Neural crest cell (in vitro differentiated cells): ENCODE measurements at regions not wholly inside any gene's neighbourhood (a gene's known extent, or its start where the extent isn't known, plus 50 kb on each side); places are given as distances from the start of the nearest gene placed in this dataset.

Experiments
- DNase-seq: peaks from one replicate; pipeline ENCODE4 v3.0.0; 2021; ENCODE audit warnings: low read depth, mixed read lengths, low spot score
- H3K27ac Mint-ChIP-seq: one replicate; pipeline ENCODE4 v1.8.0; 2021; ENCODE audit warnings: mild to moderate bottlenecking, mixed read lengths; ENCODE audit not compliant: unreplicated experiment
- H3K27me3 Mint-ChIP-seq: 2 replicates; pipeline ENCODE4 v1.8.0; 2021; ENCODE audit warnings: low read depth, mild to moderate bottlenecking, mixed read lengths
- H3K36me3 Mint-ChIP-seq: 2 replicates; pipeline ENCODE4 v1.8.0; 2021; ENCODE audit warnings: low read depth, mild to moderate bottlenecking, mixed read lengths
- H3K4me1 Mint-ChIP-seq: 2 replicates; pipeline ENCODE4 v1.8.0; 2021; ENCODE audit warnings: mixed read lengths
- H3K4me3 Mint-ChIP-seq: one replicate; pipeline ENCODE4 v1.8.0; 2021; ENCODE audit warnings: mild to moderate bottlenecking, mixed read lengths
- H3K9me3 Mint-ChIP-seq: 2 replicates; pipeline ENCODE4 v1.8.0; 2021; ENCODE audit warnings: mixed read lengths
- TF ChIP-seq, protein P1 (sequence below): fragments of 200-600 bp; sonication (generic); conservative IDR thresholded peaks from 2 replicates; pipeline ENCODE4 v1.5.0; 2021; ENCODE audit warnings: antibody characterized with exemption, mild to moderate bottlenecking

DNA sequence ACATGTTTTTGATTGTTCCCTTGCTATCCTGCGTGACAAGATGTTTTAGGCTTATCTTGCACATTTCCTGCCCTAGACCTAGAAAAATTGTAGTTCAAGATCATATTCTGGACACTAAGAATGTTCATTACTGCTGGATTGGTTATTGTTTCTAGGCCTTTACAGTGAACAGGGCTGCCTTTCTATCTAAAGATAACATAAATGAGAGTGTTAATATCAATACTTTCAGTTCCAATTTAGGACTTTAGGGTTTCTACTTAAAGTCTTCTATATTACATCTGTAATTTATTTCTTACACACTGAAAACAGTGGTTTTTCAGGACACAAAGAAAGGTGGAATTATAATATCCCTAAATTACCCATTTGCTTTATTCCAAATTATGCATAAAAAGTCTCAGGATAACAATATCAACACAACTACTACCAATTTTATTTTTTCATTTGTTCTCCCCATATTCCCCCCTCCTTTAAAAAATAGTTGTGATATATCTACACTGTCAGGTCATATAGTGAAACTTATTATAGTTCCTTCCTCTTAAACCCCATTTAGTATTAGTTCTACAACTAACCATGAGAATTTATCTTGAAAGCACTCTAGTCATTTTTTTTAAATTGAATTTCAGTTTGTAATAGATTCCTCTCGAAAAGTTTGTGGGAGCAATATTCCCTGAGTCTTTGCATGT, 293.9 kb upstream of the RIOK2 start:
- TF ChIP-seq, protein P1, sequence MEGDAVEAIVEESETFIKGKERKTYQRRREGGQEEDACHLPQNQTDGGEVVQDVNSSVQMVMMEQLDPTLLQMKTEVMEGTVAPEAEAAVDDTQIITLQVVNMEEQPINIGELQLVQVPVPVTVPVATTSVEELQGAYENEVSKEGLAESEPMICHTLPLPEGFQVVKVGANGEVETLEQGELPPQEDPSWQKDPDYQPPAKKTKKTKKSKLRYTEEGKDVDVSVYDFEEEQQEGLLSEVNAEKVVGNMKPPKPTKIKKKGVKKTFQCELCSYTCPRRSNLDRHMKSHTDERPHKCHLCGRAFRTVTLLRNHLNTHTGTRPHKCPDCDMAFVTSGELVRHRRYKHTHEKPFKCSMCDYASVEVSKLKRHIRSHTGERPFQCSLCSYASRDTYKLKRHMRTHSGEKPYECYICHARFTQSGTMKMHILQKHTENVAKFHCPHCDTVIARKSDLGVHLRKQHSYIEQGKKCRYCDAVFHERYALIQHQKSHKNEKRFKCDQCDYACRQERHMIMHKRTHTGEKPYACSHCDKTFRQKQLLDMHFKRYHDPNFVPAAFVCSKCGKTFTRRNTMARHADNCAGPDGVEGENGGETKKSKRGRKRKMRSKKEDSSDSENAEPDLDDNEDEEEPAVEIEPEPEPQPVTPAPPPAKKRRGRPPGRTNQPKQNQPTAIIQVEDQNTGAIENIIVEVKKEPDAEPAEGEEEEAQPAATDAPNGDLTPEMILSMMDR, result no peak
- Mint-ChIP-seq H3K9me3 (no peaks in the 10 kb centered on the region), H3K4me3 (no peak overlapping the region), H3K36me3 (no peaks in the 10 kb centered on the region), H3K27me3 (no peaks in the 10 kb centered on the region), H3K4me1 (peaks cover 8% of the 10 kb centered on the region), H3K27ac (no peak overlapping the region)
- no peak for DNase-seq

DNA sequence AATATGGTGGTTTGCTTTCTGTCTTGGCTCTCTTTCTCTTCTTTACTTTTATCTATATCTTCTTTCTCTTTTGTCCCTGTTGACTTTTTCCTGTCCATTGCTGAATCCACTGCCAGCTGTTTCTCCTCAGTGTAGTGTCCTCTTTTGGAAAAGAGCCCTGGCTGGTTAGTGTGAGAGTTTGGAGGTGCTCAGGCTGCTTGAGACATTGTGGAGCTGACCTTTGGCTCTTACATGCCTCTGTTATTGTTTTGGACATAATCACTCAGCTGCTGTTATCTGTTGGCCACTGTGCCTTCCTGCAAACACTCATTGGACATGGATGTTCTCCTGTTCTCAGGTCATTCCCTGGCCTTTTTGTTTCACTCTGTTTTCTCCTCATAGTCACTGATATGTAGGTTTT, 295.4 kb upstream of the RIOK2 start:
- H3K4me1 Mint-ChIP-seq, result peaks cover 8% of the 10 kb centered on the region
- H3K36me3 Mint-ChIP-seq, result no peaks in the 10 kb centered on the region
- no peak for DNase-seq
- no peaks in the 10 kb centered on the region for H3K27me3 Mint-ChIP-seq
- no peaks in the 10 kb centered on the region for H3K9me3 Mint-ChIP-seq
- no peak overlapping the region for H3K27ac Mint-ChIP-seq
- TF ChIP-seq, protein P1, result no peak
- H3K4me3 Mint-ChIP-seq, result no peak overlapping the region

DNA sequence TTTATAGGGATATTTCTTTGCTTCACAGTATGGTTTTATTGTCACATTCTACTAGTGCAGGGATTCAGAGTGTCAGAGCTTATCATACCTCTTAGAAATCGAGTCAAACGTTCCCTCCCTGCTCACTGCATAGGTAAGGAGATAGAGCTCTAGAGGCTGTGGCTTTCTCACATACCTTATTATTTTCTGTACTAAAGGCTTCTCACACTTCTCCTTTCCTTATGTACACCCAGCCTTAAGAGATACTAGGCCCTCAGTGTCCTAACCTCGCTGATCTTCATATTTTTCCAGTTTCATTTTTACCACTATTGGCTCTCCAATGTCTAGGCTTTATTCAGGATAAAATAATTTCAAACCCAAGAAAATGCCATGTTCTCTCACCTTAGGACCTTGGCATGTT, 297.3 kb upstream of the RIOK2 start:
- no peaks in the 10 kb centered on the region for H3K9me3 Mint-ChIP-seq
- no peaks in the 10 kb centered on the region for H3K27me3 Mint-ChIP-seq
- DNase-seq, result no peak
- no peaks in the 10 kb centered on the region for H3K36me3 Mint-ChIP-seq
- no peak overlapping the region for H3K27ac Mint-ChIP-seq
- no peak overlapping the region for H3K4me3 Mint-ChIP-seq
- peaks cover 8% of the 10 kb centered on the region for H3K4me1 Mint-ChIP-seq
- TF ChIP-seq, protein P1, result no peak

DNA sequence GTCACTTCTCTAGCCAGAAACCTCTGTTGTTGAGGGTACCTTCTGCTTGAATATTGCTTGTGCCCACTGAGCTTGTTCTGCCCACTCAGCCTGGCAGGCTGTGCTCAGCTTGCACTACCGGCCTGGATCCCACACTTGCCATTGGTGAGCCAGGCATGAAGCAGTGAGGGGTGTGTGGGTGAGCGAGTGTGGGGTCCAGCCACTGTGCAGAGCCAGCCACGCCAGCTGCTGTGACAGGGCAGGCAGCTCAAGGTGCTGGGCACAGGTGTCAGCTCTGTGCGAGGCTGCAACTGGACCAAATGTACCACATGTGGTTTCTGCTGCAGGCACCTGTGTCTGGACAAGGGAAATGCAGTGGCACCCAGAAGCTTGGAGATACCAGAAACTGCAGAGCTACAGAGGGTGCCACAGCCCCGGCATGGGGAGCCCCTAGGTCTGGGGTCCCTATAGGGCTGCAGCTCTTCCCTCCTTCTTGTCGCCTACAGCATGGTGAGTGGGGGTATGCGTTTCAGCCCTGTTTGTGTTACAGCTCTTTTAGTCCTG, 305.1 kb upstream of the RIOK2 start:
- H3K36me3 Mint-ChIP-seq, result no peaks in the 10 kb centered on the region

DNA sequence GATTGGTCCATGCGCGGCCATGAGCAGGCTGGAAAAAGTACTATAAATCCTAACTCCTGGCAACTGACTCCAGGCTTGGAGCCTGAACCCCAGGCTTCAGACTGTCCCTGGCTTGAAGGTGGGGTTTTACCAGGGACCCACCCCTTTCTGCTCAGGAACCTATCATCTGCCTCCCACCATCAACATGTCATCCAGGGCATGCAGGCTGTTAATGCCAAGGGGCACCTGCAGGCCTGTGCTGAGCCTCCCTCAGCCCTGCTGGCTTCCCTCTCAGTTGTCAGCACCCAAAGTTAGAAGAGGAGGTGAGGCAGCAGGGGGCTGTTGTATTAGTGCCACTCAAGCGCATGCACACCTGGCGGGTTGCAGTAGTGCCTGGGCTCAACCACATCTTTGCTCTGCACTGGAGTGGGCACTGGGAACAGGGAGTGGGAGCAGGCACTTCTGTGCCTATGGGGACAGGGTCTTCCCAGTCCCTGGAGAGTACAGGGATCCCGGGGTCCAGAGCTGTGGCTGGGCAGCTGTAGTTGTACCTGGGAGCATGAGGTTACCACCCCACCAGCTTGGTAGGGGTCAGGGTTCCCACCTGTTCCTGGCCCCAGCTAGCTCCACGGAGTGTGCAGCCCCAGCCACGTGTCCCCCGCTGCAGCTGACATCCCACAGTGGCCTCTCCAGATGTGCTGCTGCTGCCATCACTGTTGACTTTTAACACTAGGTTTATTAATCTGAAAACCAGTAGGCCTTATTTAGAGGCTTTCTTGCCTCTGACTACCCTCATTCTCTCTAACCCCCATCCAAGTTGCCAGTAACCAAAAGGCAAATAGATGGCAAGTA, 306.2 kb upstream of the RIOK2 start:
- TF ChIP-seq, protein P1, result no peak
- Mint-ChIP-seq H3K27ac (no peak overlapping the region), H3K4me3 (no peak overlapping the region), H3K36me3 (no peaks in the 10 kb centered on the region), H3K9me3 (peaks cover 3% of the 10 kb centered on the region), H3K4me1 (no peaks in the 10 kb centered on the region), H3K27me3 (no peaks in the 10 kb centered on the region)
- no peak for DNase-seq

More for the DNA sequence above, 305.1 kb upstream of the RIOK2 start:
- Mint-ChIP-seq H3K9me3 (peaks cover 3% of the 10 kb centered on the region), H3K4me3 (no peak overlapping the region), H3K27ac (no peak overlapping the region), H3K4me1 (no peaks in the 10 kb centered on the region), H3K27me3 (no peaks in the 10 kb centered on the region)
- TF ChIP-seq, protein P1, result no peak
- no peak for DNase-seq
